Adrenal gland (tissue), 5 donors: ENCODE measurements at regions not wholly inside any gene's neighbourhood (a gene's known extent, or its start where the extent isn't known, plus 50 kb on each side); places are given as distances from the start of the nearest gene placed in this dataset.

Experiments used
- POLR2A ChIP-seq, 2 donors: fragments of 450-650 bp; IDR thresholded peaks; one replicate each; pipeline ENCODE4 v1.6.1; 2017; ENCODE audit warnings: antibody characterized with exemption in 2 of 2, mild to moderate bottlenecking in 2 of 2, moderate library complexity in 1 of 2
- TF ChIP-seq, protein P1 (sequence below), 6 experiments: fragments of 450-650 bp in 4 of 6; fragments of 200-600 bp in 2 of 6; sonication (generic) in 1 of 6; IDR thresholded peaks; 1 replicate in 5 of 6; 2 replicates in 1 of 6; pipeline versions ENCODE4 v1.5.1 to v1.8.0; 2016 to 2021; ENCODE audit warnings: antibody characterized with exemption in 6 of 6, mild to moderate bottlenecking in 2 of 6, moderate library complexity in 1 of 6
- donor health status: DM: no; HTN: no; CAD: no.

DNA sequence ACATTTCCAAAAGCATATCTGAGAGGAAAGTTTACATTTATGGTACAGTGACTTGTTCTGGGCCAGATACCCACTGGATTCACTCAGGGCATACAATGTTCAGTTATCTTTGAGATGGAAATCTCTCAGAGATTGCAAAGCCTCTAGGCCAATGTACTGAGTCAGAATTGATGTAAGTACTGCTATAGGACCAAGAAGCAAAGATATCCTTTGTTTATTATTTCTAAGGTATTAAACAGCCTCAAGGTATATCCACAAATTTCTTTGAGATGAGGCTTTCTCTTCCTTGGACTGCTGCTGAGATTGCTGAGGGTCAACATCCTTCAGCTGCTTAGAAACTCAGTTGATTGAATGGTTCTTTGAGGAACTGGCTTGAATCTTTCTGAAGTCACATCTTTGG, 484.0 kb downstream of the METTL15 start:
- TF ChIP-seq POLR2A (IDR thresholded peaks at IDR 0.05) = no peak
- TF ChIP-seq, protein P1, sequence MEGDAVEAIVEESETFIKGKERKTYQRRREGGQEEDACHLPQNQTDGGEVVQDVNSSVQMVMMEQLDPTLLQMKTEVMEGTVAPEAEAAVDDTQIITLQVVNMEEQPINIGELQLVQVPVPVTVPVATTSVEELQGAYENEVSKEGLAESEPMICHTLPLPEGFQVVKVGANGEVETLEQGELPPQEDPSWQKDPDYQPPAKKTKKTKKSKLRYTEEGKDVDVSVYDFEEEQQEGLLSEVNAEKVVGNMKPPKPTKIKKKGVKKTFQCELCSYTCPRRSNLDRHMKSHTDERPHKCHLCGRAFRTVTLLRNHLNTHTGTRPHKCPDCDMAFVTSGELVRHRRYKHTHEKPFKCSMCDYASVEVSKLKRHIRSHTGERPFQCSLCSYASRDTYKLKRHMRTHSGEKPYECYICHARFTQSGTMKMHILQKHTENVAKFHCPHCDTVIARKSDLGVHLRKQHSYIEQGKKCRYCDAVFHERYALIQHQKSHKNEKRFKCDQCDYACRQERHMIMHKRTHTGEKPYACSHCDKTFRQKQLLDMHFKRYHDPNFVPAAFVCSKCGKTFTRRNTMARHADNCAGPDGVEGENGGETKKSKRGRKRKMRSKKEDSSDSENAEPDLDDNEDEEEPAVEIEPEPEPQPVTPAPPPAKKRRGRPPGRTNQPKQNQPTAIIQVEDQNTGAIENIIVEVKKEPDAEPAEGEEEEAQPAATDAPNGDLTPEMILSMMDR (IDR thresholded peaks at IDR 0.05) = no peak
